Naive thymus-derived CD4-positive, alpha-beta T cell (primary cell): ENCODE measurements at regions not wholly inside any gene's neighbourhood (a gene's known extent, or its start where the extent isn't known, plus 50 kb on each side); places are given as distances from the start of the nearest gene placed in this dataset.
"Not testable (repeated sequence)": the region's sequence is repeated elsewhere in the genome, so short reads cannot be mapped to it uniquely, and the experiment has no call there.

Experiments used
- ATAC-seq: fragments of 150-1000 bp; cut with Tn5 transposase; 2 replicates; pipeline ENCODE4 v1.10.0; 2021; ENCODE audit warnings: mild to moderate bottlenecking, moderate library complexity
- CTCF ChIA-PET: fragments of 350-600 bp; sonication (Branson Sonifier 250); formaldehyde crosslinking; loops from one replicate; lab custom pipeline; 2021; ENCODE audit warnings: antibody characterized with exemption; lab: Charles Lee
- POLR2A ChIA-PET: fragments of 350-600 bp; sonication (Branson Sonifier 250); formaldehyde crosslinking; loops from one replicate; lab custom pipeline; 2021; ENCODE audit warnings: antibody characterized with exemption, inconsistent platforms; lab: Charles Lee
- DNase-seq, 9 donors: peaks; one replicate each; pipeline versions ENCODE4 v3.0.0 to v3.0.0-alpha.2; 2020 to 2022; ENCODE audit warnings: mixed read lengths in 1 of 9
- H3K27ac ChIP-seq: one replicate; pipeline ENCODE4 v1.7.0; 2013; ENCODE audit warnings: mild to moderate bottlenecking, low read depth, low read length, moderate library complexity
- H3K27me3 ChIP-seq, 2 donors: one replicate each; pipeline ENCODE4 v1.7.0; 2013; ENCODE audit warnings: low read length in 2 of 2, mild to moderate bottlenecking in 2 of 2, moderate library complexity in 2 of 2; ENCODE audit not compliant: control insufficient read depth in 2 of 2, insufficient read depth in 2 of 2
- H3K36me3 ChIP-seq, 3 experiments: 1 replicate in 2 of 3; 2 replicates in 1 of 3; pipeline ENCODE4 v1.7.0; 2013; ENCODE audit warnings: low read length in 3 of 3, mild to moderate bottlenecking in 3 of 3, moderate library complexity in 1 of 3; ENCODE audit not compliant: insufficient read depth in 3 of 3, control insufficient read depth in 2 of 3
- H3K4me1 ChIP-seq, 2 donors: one replicate each; pipeline ENCODE4 v1.7.0; 2013; ENCODE audit warnings: low read length in 2 of 2, mild to moderate bottlenecking in 2 of 2, moderate library complexity in 1 of 2; ENCODE audit not compliant: control insufficient read depth in 2 of 2, insufficient read depth in 2 of 2
- H3K4me3 ChIP-seq: 2 replicates; pipeline ENCODE4 v1.7.0; 2013; ENCODE audit warnings: mild to moderate bottlenecking, low read length
- H3K9me3 ChIP-seq, 3 experiments: 1 replicate in 2 of 3; 2 replicates in 1 of 3; pipeline ENCODE4 v1.7.0; 2013; ENCODE audit warnings: low read length in 3 of 3; ENCODE audit not compliant: control insufficient read depth in 2 of 3
- H3K27ac Mint-ChIP-seq, 9 donors: one replicate each; pipeline ENCODE4 v1.8.0; 2020 to 2022; ENCODE audit warnings: mixed read lengths in 9 of 9, mild to moderate bottlenecking in 8 of 9, moderate library complexity in 5 of 9, inconsistent platforms in 2 of 9
- H3K27me3 Mint-ChIP-seq, 5 donors: one replicate each; pipeline ENCODE4 v1.8.0; 2021 to 2022; ENCODE audit warnings: mixed read lengths in 5 of 5, mild to moderate bottlenecking in 1 of 5
- H3K36me3 Mint-ChIP-seq, 5 donors: one replicate each; pipeline ENCODE4 v1.8.0; 2020 to 2022; ENCODE audit warnings: mixed read lengths in 5 of 5, mild to moderate bottlenecking in 3 of 5, inconsistent platforms in 1 of 5
- H3K4me1 Mint-ChIP-seq, 7 donors: one replicate each; pipeline ENCODE4 v1.8.0; 2020 to 2022; ENCODE audit warnings: mixed read lengths in 7 of 7, mild to moderate bottlenecking in 3 of 7, inconsistent platforms in 1 of 7
- H3K4me3 Mint-ChIP-seq, 10 donors: one replicate each; pipeline ENCODE4 v1.8.0; 2020 to 2022; ENCODE audit warnings: mild to moderate bottlenecking in 10 of 10, mixed read lengths in 10 of 10, moderate library complexity in 6 of 10, inconsistent platforms in 2 of 10
- H3K9me3 Mint-ChIP-seq, 11 donors: one replicate each; pipeline ENCODE4 v1.8.0; 2020 to 2022; ENCODE audit warnings: mixed read lengths in 11 of 11, mild to moderate bottlenecking in 4 of 11, inconsistent platforms in 1 of 11, moderate library complexity in 1 of 11
- intact Hi-C, 2 donors: fragments of 100-400 bp; cut with micrococcal nuclease; formaldehyde crosslinking; loops; one replicate each; pipeline ENCODE4 v1.15.1; 2023

DNA sequence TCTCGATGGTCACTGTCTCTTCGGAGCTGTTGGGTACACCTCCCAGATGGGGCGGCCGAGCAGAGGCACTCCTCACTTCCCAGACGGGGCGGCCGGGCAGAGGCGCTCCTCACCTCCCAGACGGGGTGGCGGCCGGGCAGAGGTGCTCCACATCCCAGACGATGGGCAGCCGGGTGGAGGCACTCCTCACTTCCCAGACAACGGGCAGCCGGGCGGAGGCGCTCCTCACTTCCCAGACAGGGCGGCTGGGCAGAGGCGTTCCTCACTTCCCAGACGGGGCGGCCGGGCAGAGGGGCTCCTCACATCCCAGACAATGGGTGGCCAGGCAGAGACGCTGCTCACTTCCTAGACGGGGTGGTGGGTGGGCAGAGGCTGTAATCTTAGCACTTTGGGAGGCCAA, 112.6 kb upstream of the EGR2 start:
- CTCF ChIA-PET, H3K36me3 ChIP-seq, intact Hi-C loops, H3K27ac Mint-ChIP-seq, DNase-seq, H3K4me3 Mint-ChIP-seq, H3K27me3 ChIP-seq, H3K9me3 Mint-ChIP-seq, POLR2A ChIA-PET, H3K36me3 Mint-ChIP-seq, H3K4me3 ChIP-seq, H3K27ac ChIP-seq, ATAC-seq, H3K4me1 Mint-ChIP-seq, H3K9me3 ChIP-seq, H3K4me1 ChIP-seq: not testable (repeated sequence)
- peaks cover 6 to 15% (median 13%) of the 10 kb centered on the region in 5 donors for H3K27me3 Mint-ChIP-seq

DNA sequence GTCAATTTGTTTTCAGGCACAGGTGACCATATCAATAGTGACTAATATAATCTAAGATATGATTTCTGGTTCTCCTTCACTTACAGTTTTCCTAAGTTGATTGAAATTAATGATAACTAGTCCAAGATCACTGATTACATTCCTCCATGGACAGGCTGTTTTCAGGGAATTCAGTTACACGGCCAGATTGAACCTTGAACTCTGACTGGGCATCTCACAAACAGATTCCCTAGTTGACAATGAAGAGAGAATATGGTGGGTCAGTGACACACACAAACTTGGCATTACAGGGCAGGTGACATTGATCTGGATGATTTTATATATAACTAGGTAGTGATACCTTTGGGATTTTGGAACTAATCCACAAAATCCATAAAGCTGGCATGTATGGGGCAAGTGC, 110.2 kb upstream of the EGR2 start:
- Histone ChIP-seq H3K27me3 (no peaks in the 10 kb centered on the region), H3K36me3 (no peaks in the 10 kb centered on the region), H3K27ac (no peak overlapping the region), H3K4me3 (no peak overlapping the region), H3K9me3 (no peaks in the 10 kb centered on the region), H3K4me1 (no peaks in the 10 kb centered on the region)
- peaks cover 0 to 21% (median 7%) of the 10 kb centered on the region in 5 donors for H3K27me3 Mint-ChIP-seq
- POLR2A ChIA-PET: no interaction called here
- CTCF ChIA-PET: interaction anchor here (0.6 to 0.7 kb wide), 2 partner anchors 13 to 104 kb away, joined by 3 read pairs; no protein-coding TSS in a partner anchor
- H3K36me3 Mint-ChIP-seq: no peaks in the 10 kb centered on the region
- ATAC-seq: no peak
- H3K27ac Mint-ChIP-seq: no peak overlapping the region
- intact Hi-C loops: no loop called here
- no peak for DNase-seq
- peaks cover 0 to 8% (median 0%) of the 10 kb centered on the region in 11 donors for H3K9me3 Mint-ChIP-seq
- no peak overlapping the region for H3K4me3 Mint-ChIP-seq
- no peaks in the 10 kb centered on the region for H3K4me1 Mint-ChIP-seq

DNA sequence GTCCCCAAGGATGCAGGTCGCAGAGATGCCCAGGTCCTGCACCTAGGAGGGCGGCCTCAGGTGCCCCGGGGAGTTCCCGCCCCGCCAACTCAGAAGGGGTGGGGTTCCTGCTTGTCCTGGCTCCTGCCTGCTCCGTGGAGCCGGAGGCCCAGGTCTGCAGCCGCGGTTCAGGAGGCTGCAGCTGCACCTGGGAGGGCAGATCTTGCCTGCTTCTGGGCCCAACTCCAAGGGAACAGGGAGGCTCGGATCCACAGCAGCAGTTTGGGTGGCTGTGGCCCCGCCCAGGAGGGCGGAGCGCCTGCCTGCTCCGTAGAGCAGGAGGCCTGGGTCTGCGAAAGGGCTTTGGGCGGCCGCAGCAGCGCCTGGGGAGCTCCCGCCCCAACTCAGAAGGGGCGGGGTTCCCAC, 108.2 kb upstream of the EGR2 start:
- Mint-ChIP-seq H3K27me3 (peaks cover 4 to 22% (median 11%) of the 10 kb centered on the region in 5 donors), H3K4me1 (no peaks in the 10 kb centered on the region), H3K9me3 (peaks cover 0 to 5% (median 0%) of the 10 kb centered on the region in 11 donors), H3K36me3 (no peaks in the 10 kb centered on the region), H3K27ac (no peak overlapping the region), H3K4me3 (no peak overlapping the region)
- Histone ChIP-seq H3K27me3 (no peaks in the 10 kb centered on the region), H3K4me3 (no peak overlapping the region), H3K9me3 (no peaks in the 10 kb centered on the region), H3K4me1 (no peaks in the 10 kb centered on the region), H3K27ac (no peak overlapping the region), H3K36me3 (no peaks in the 10 kb centered on the region)
- POLR2A ChIA-PET: no interaction called here
- CTCF ChIA-PET: no interaction called here
- intact Hi-C loops: no loop called here
- ATAC-seq (no peak), DNase-seq (peak in 1 of 9 donors; percentile 1)

DNA sequence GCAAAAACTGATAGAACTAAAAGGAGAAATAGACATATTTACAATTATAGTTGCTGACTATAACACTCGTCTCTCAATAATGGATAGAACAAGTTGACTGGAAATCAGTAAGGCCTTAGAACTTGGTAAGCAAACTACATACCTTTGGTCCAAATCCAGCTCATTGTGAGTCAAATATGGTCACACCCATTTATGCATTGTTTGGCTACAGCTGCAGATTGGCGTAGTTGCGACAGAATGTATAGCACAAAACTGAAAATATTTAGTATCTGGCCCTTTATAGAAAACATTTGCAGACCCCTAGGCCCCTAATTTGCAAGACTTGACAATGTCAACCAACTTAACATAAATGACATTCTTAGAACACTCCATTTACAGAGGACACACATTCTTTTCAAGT, 103.6 kb upstream of the EGR2 start:
- Histone ChIP-seq H3K9me3 (no peaks in the 10 kb centered on the region), H3K4me3 (no peak overlapping the region), H3K36me3 (no peaks in the 10 kb centered on the region), H3K4me1 (no peaks in the 10 kb centered on the region), H3K27ac (no peak overlapping the region), H3K27me3 (no peaks in the 10 kb centered on the region)
- Mint-ChIP-seq H3K4me3 (no peak overlapping the region), H3K27ac (no peak overlapping the region), H3K36me3 (no peaks in the 10 kb centered on the region), H3K27me3 (peaks cover 4 to 20% (median 9%) of the 10 kb centered on the region in 5 donors), H3K9me3 (peaks cover 0 to 5% (median 0%) of the 10 kb centered on the region in 11 donors), H3K4me1 (peaks cover 0 to 3% (median 0%) of the 10 kb centered on the region in 7 donors)
- DNase-seq: no peak
- CTCF ChIA-PET: no interaction called here
- POLR2A ChIA-PET: no interaction called here
- ATAC-seq: no peak
- intact Hi-C loops: no loop called here

DNA sequence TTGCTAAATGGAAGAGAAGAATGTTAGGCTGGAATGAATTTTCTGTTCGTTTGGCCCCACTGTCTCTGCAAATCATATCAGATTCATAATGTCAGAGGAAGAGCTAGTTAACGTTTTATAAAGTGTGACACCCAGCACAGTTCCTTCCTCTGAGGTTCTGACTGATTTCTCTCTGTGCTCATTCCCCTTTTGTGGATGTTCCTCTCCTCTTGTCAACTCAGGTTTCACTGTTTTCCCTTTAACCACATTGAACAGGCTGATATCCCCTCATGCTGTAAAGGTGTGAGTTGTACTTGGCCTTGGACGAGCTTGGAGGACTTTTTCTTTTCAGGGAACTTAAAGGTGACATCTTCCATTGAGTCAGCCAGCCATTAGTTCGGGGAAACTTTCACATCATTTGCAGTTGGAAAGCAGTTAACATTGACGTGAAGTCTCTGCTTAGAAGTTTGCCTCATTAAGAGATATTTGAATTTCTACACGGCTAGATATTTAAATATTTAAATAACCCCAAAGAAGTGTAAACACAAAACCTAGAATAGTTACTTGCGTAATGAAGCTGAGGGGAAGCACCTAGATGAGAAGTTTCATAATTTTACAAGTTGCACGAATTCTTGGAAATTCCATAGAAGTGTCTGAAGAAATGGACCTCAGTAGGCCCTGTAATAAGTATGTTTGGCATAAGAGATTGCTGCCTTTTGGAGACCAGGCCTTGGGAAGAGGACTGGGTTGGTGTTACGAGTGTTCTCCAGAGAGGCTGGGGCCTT, 101.5 kb upstream of the EGR2 start:
- H3K9me3 Mint-ChIP-seq: peaks cover 0 to under 1% (median 0%) of the 10 kb centered on the region in 11 donors
- DNase-seq (no peak), ATAC-seq (no peak)
- POLR2A ChIA-PET: no interaction called here
- no peak overlapping the region for H3K27ac ChIP-seq
- no peaks in the 10 kb centered on the region for H3K36me3 ChIP-seq
- no peak overlapping the region for H3K4me3 ChIP-seq
- intact Hi-C loops: no loop called here
- H3K4me1 Mint-ChIP-seq: peaks cover 0 to 3% (median 0%) of the 10 kb centered on the region in 7 donors
- peaks cover 4 to 16% (median 10%) of the 10 kb centered on the region in 5 donors for H3K27me3 Mint-ChIP-seq
- CTCF ChIA-PET: no interaction called here
- H3K36me3 Mint-ChIP-seq: no peaks in the 10 kb centered on the region
- H3K4me3 Mint-ChIP-seq: no peak overlapping the region
- no peak overlapping the region for H3K27ac Mint-ChIP-seq
- H3K9me3 ChIP-seq: no peaks in the 10 kb centered on the region
- no peaks in the 10 kb centered on the region for H3K4me1 ChIP-seq
- no peaks in the 10 kb centered on the region for H3K27me3 ChIP-seq

DNA sequence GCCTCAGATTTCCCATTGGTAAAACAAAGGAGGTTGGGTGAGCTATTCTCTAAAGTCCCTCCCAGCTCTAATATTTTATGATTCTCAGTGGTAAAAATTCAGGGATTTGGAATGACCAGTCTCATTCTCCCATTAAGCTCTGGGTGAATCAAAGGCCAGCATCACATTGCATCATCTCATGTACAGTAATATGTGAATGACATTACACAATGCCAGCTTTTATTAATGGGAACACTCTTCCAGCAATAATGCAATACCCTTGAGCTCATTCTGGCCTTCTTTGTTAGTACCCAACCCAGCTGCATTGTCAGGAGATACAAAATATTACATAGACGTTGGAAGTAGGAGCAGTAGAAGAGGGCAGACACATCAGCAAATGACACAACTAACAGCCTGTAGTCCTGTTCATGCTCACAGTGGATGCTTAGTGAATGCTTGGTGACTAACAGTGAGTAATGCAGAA, 100.0 kb upstream of the EGR2 start:
- no peak overlapping the region for H3K27ac Mint-ChIP-seq
- H3K27me3 Mint-ChIP-seq: peaks cover 4 to 16% (median 9%) of the 10 kb centered on the region in 5 donors
- H3K4me1 Mint-ChIP-seq: peaks cover 0 to 3% (median 0%) of the 10 kb centered on the region in 7 donors
- Histone ChIP-seq H3K4me3 (no peak overlapping the region), H3K27me3 (no peaks in the 10 kb centered on the region), H3K9me3 (no peaks in the 10 kb centered on the region), H3K27ac (no peak overlapping the region), H3K4me1 (no peaks in the 10 kb centered on the region), H3K36me3 (no peaks in the 10 kb centered on the region)
- ChIA-PET POLR2A (no interaction called here), CTCF (no interaction called here)
- intact Hi-C loops: no loop called here
- no peaks in the 10 kb centered on the region for H3K36me3 Mint-ChIP-seq
- H3K4me3 Mint-ChIP-seq: no peak overlapping the region
- ATAC-seq (no peak), DNase-seq (no peak)
- H3K9me3 Mint-ChIP-seq: no peaks in the 10 kb centered on the region

DNA sequence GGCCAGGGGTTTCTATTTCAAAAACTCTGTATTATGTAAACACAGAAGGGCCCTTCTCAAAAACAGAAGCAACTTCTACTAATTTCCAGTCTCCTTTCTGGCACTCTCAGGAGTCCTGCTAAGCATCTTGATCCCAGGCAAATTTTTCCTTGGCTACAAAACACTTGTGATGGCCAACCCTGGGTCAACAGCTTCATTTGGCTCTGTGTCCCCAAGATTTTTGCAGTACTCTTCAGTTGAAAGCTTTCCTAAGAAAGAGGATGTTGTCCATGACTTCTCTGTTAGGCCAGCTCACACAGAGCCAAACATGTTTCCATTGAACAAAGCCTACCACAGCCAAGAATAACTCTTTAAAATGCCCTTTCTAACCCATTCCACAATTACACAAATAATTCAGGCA, 99.0 kb upstream of the EGR2 start:
- no peaks in the 10 kb centered on the region for H3K36me3 ChIP-seq
- no peak for ATAC-seq
- no peak overlapping the region for H3K4me3 Mint-ChIP-seq
- H3K27me3 ChIP-seq: no peaks in the 10 kb centered on the region
- no peak overlapping the region for H3K27ac Mint-ChIP-seq
- DNase-seq: no peak
- H3K27ac ChIP-seq: no peak overlapping the region
- intact Hi-C loops: no loop called here
- POLR2A ChIA-PET: no interaction called here
- H3K4me1 Mint-ChIP-seq: peaks cover 0 to 3% (median 0%) of the 10 kb centered on the region in 7 donors
- no peaks in the 10 kb centered on the region for H3K9me3 Mint-ChIP-seq
- no peaks in the 10 kb centered on the region for H3K9me3 ChIP-seq
- H3K4me1 ChIP-seq: no peaks in the 10 kb centered on the region
- CTCF ChIA-PET: no interaction called here
- peaks cover 2 to 16% (median 8%) of the 10 kb centered on the region in 5 donors for H3K27me3 Mint-ChIP-seq
- H3K4me3 ChIP-seq: no peak overlapping the region
- H3K36me3 Mint-ChIP-seq: no peaks in the 10 kb centered on the region
